Endothelial cell of umbilical vein (primary cell): ENCODE measurements at regions not wholly inside any gene's neighbourhood (a gene's known extent, or its start where the extent isn't known, plus 50 kb on each side); places are given as distances from the start of the nearest gene placed in this dataset.

Experiments used
- BruUV-seq: library from RNA; stranded (reverse); fragments of 400-500 nt; replicated peaks from 2 replicates; lab custom pipeline; 2021; lab: Mats Ljungman, UMichigan
- CTCF ChIA-PET: fragments of 300-600, 350-600 bp; sonication (Branson Sonifier 250); formaldehyde crosslinking; loops from one replicate; lab custom pipeline; 2021; ENCODE audit warnings: antibody characterized with exemption, inconsistent platforms; lab: Charles Lee
- POLR2A ChIA-PET: fragments of 300-600, 350-600 bp; sonication (Branson Sonifier 250); formaldehyde crosslinking; loops from one replicate; lab custom pipeline; 2021; ENCODE audit warnings: antibody characterized with exemption, inconsistent platforms; lab: Charles Lee
- DNase-seq: peaks from one replicate; pipeline ENCODE4 v3.0.0-alpha.2; 2011; ENCODE audit warnings: low read depth, low spot score
- FAIRE-seq: peaks from 2 replicates; lab custom pipeline; 2011; peaks lifted over from hg19 to GRCh38; lab: Jason Lieb, UNC
- H2AFZ ChIP-seq: 2 replicates; pipeline ENCODE4 v1.6.0; 2012; ENCODE audit warnings: low read depth, low read length, control low read depth, inconsistent platforms
- H3K27ac ChIP-seq: 2 replicates; pipeline ENCODE4 v1.5.1; 2011; ENCODE audit warnings: low read depth, mild to moderate bottlenecking, control low read depth, low read length, moderate library complexity; ENCODE audit not compliant: insufficient read depth
- H3K27me3 ChIP-seq, 2 experiments: 2 replicates each; pipeline versions ENCODE4 v1.6.0 to v1.6.1; 2011; ENCODE audit warnings: low read length in 2 of 2, mixed read lengths in 1 of 2; ENCODE audit not compliant: control insufficient read depth in 2 of 2, insufficient read depth in 2 of 2
- H3K36me3 ChIP-seq, 2 experiments: 2 replicates in 1 of 2; 3 replicates in 1 of 2; pipeline ENCODE4 v1.5.1; 2011; ENCODE audit warnings: low read length in 2 of 2, mild to moderate bottlenecking in 1 of 2, moderate library complexity in 1 of 2; ENCODE audit not compliant: control insufficient read depth in 2 of 2, insufficient read depth in 2 of 2; ENCODE audit errors: extremely low read depth in 1 of 2
- H3K4me1 ChIP-seq: 3 replicates; pipeline ENCODE4 v1.5.1; 2011; ENCODE audit warnings: mild to moderate bottlenecking, low read length; ENCODE audit not compliant: control insufficient read depth, insufficient read depth; ENCODE audit errors: extremely low read depth
- H3K4me2 ChIP-seq: 2 replicates; pipeline ENCODE4 v1.6.1; 2011; ENCODE audit warnings: low read length, control low read depth, mixed read lengths; ENCODE audit not compliant: insufficient read depth
- H3K4me3 ChIP-seq, 3 experiments: fragments of 200-600 bp in 1 of 3; sonication (generic), shearing (Covaris generic) in 1 of 3; replicated peaks in 1 of 3; 2 replicates each; pipeline ENCODE4 v1.5.1; 2011 to 2016; ENCODE audit warnings: control low read depth in 3 of 3, low read length in 3 of 3, mild to moderate bottlenecking in 2 of 3, inconsistent platforms in 1 of 3, low read depth in 1 of 3, moderate library complexity in 1 of 3; ENCODE audit not compliant: insufficient read depth in 1 of 3
- H3K79me2 ChIP-seq: 2 replicates; pipeline ENCODE4 v1.6.0; 2012; ENCODE audit warnings: low read length, inconsistent platforms; ENCODE audit not compliant: control insufficient read depth, insufficient read depth
- H3K9ac ChIP-seq: replicated peaks from 2 replicates; pipeline ENCODE3; 2011; ENCODE audit warnings: low read length, control low read depth; ENCODE audit not compliant: insufficient read depth; ENCODE audit errors: extremely low read depth
- H3K9me1 ChIP-seq: replicated peaks from 3 replicates; pipeline ENCODE4 v1.6.0; 2011; ENCODE audit warnings: mild to moderate bottlenecking, low read length; ENCODE audit not compliant: control insufficient read depth, insufficient read depth; ENCODE audit errors: extremely low read depth
- H3K9me3 ChIP-seq: replicated peaks from 2 replicates; pipeline ENCODE4 v1.5.1; 2012; ENCODE audit warnings: low read length, inconsistent platforms; ENCODE audit not compliant: control insufficient read depth, insufficient read depth
- H4K20me1 ChIP-seq: replicated peaks from 2 replicates; pipeline ENCODE3; 2011; ENCODE audit warnings: mild to moderate bottlenecking, low read length; ENCODE audit not compliant: control insufficient read depth, insufficient read depth; ENCODE audit errors: extremely low read depth
- EZH2 ChIP-seq: IDR thresholded peaks from 2 replicates; pipeline ENCODE4 v1.6.1; 2012; ENCODE audit warnings: borderline replicate concordance, low read depth, mild to moderate bottlenecking, moderate library complexity, low read length, inconsistent platforms; ENCODE audit not compliant: severe bottlenecking
- FOS ChIP-seq: IDR thresholded peaks from 2 replicates; pipeline ENCODE4 v1.6.1; 2011; ENCODE audit warnings: mild to moderate bottlenecking, low read length, moderate library complexity, borderline replicate concordance; ENCODE audit not compliant: insufficient read depth
- GATA2 ChIP-seq: IDR thresholded peaks from 2 replicates; pipeline ENCODE4 v1.7.0; 2011; ENCODE audit warnings: low read depth, mild to moderate bottlenecking, moderate library complexity, mixed read lengths, low read length; ENCODE audit not compliant: insufficient read length, insufficient read depth
- JUN ChIP-seq: IDR thresholded peaks from 2 replicates; pipeline ENCODE4 v1.6.1; 2011; ENCODE audit warnings: borderline replicate concordance, low read depth; ENCODE audit not compliant: insufficient read length, insufficient read depth
- MAX ChIP-seq: IDR thresholded peaks from 2 replicates; pipeline ENCODE4 v1.6.1; 2011; ENCODE audit not compliant: insufficient read depth, insufficient read length
- MYC ChIP-seq: IDR thresholded peaks from one replicate; pipeline ENCODE4 v1.6.1; 2011; ENCODE audit warnings: mild to moderate bottlenecking, low read depth, low read length
- POLR2A ChIP-seq: IDR thresholded peaks from 2 replicates; pipeline ENCODE4 v1.6.1; 2012; ENCODE audit warnings: low read depth, mild to moderate bottlenecking, control low read depth, low read length
- POLR2AphosphoS5 ChIP-seq: IDR thresholded peaks from 2 replicates; pipeline ENCODE4 v1.6.1; 2012; ENCODE audit warnings: low read depth, mild to moderate bottlenecking, control low read depth, low read length, moderate library complexity; ENCODE audit not compliant: insufficient read depth
- dilution Hi-C: fragments of 300-500 bp; cut with MboI; formaldehyde crosslinking; loops from one replicate; pipeline ENCODE4 v1.15.0; 2019; ENCODE audit warnings: low sequenced_read_pairs; ENCODE audit not compliant: extremely low pct_ligation_motif_present
- intact Hi-C: fragments of 100-400 bp; cut with micrococcal nuclease; formaldehyde crosslinking; loops from one replicate; pipeline ENCODE4 v1.10.0; 2022
- TF ChIP-seq, protein P1 (sequence below), 2 donors: IDR thresholded peaks; 1 replicate in 1 of 2; 2 replicates in 1 of 2; pipeline ENCODE4 v1.5.1; 2011; ENCODE audit warnings: low read length in 2 of 2, mild to moderate bottlenecking in 2 of 2, moderate library complexity in 2 of 2, control low read depth in 1 of 2, inconsistent platforms in 1 of 2, low read depth in 1 of 2; ENCODE audit not compliant: insufficient read depth in 1 of 2; ENCODE audit errors: extremely low read depth in 1 of 2

- Histone ChIP-seq H2AFZ (no peak overlapping the region), H3K9me1 (no peaks in the 10 kb centered on the region), H4K20me1 (no peaks in the 10 kb centered on the region), H3K9me3 (no peaks in the 10 kb centered on the region), H3K79me2 (no peaks in the 10 kb centered on the region), H3K4me1 (no peaks in the 10 kb centered on the region), H3K27me3 (no peaks in the 10 kb centered on the region), H3K27ac (no peak overlapping the region), H3K4me3 (no peak overlapping the region), H3K9ac (no peak overlapping the region), H3K36me3 (no peaks in the 10 kb centered on the region), H3K4me2 (no peak overlapping the region)
- TF ChIP-seq EZH2 = no peak
- FAIRE-seq (no peak), DNase-seq (no peak)
- CTCF ChIA-PET = interaction anchor here (0.7 kb wide), 1 partner anchor 35 kb away, joined by 3 read pairs; no protein-coding TSS in a partner anchor
- POLR2A ChIA-PET = no interaction called here
- BruUV-seq = no TSS peak
- intact Hi-C loops (no loop called here), dilution Hi-C loops (no loop called here)
Measured at GRCh38 chr12:25886396-25886795, 72.1 kb upstream of the RASSF8 start.

- dilution Hi-C loops (no loop called here), intact Hi-C loops (no loop called here)
- no TSS peak for BruUV-seq
- no peak overlapping the region for H3K4me3 ChIP-seq
- H3K9me1 ChIP-seq = no peaks in the 10 kb centered on the region
- no peak overlapping the region for H2AFZ ChIP-seq
- H3K36me3 ChIP-seq = no peaks in the 10 kb centered on the region
- H3K4me2 ChIP-seq = no peak overlapping the region
- no peak overlapping the region for H3K9ac ChIP-seq
- ChIA-PET POLR2A (no interaction called here), CTCF (interaction anchor here (0.7 kb wide), 1 partner anchor 36 kb away, joined by 3 read pairs; no protein-coding TSS in a partner anchor)
- TF ChIP-seq POLR2AphosphoS5 = no peak
- TF ChIP-seq FOS = no peak
- TF ChIP-seq GATA2 = no peak
- TF ChIP-seq MYC = no peak
- no peak for TF ChIP-seq MAX
- TF ChIP-seq, protein P1, sequence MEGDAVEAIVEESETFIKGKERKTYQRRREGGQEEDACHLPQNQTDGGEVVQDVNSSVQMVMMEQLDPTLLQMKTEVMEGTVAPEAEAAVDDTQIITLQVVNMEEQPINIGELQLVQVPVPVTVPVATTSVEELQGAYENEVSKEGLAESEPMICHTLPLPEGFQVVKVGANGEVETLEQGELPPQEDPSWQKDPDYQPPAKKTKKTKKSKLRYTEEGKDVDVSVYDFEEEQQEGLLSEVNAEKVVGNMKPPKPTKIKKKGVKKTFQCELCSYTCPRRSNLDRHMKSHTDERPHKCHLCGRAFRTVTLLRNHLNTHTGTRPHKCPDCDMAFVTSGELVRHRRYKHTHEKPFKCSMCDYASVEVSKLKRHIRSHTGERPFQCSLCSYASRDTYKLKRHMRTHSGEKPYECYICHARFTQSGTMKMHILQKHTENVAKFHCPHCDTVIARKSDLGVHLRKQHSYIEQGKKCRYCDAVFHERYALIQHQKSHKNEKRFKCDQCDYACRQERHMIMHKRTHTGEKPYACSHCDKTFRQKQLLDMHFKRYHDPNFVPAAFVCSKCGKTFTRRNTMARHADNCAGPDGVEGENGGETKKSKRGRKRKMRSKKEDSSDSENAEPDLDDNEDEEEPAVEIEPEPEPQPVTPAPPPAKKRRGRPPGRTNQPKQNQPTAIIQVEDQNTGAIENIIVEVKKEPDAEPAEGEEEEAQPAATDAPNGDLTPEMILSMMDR (IDR thresholded peaks at IDR 0.05; ENCODE audit: extremely low read depth in 1 of 2, insufficient read depth in 1 of 2, low read depth in 1 of 2, low read length in 2 of 2) = no peak
- no peak for TF ChIP-seq JUN
- no peak for TF ChIP-seq EZH2
- no peak for TF ChIP-seq POLR2A
- H3K9me3 ChIP-seq = no peaks in the 10 kb centered on the region
- no peak overlapping the region for H3K27ac ChIP-seq
- H3K79me2 ChIP-seq = no peaks in the 10 kb centered on the region
- H3K27me3 ChIP-seq = no peaks in the 10 kb centered on the region
- H4K20me1 ChIP-seq = no peaks in the 10 kb centered on the region
- FAIRE-seq = peak; percentile 70
- DNase-seq = no peak
- no peaks in the 10 kb centered on the region for H3K4me1 ChIP-seq
Measured at GRCh38 chr12:25887367-25887766, 71.1 kb upstream of the RASSF8 start.
